ENCODE measurements at regions not wholly inside any gene's neighbourhood (a gene's known extent, or its start where the extent isn't known, plus 50 kb on each side); places are given as distances from the start of the nearest gene placed in this dataset.

DNA sequence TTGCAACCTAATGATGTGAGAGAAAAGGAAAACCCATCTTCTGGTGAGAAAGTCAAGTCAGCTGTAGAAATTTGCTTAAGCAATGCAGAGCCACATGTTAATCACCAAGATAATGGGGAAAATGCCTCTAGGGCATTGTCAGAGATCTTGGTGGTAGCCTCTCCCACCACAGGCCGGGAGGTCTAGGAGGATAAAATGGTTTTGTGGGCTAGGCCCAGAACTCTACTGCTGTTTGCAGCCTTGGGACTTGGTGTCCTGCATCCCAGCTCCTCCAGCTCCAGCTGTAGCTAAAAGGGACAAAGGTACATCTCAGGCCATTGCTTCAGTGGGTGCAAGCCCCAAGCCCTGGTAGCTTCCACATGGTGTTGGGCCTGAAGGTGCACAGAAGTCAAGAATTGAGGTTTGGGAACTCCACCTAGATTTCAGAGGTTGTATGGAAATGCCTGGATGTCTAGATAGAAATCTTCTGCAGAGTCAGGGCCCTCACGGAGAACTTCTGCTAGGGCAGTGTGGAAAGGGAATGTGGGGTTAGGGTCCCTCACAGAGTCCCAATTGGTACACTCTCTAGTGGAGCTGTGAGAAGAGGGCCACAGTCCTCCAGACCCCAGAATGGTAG is 382.2 kb upstream of the KLHL1 start:
- H3K4me3 ChIP-seq (ENCODE audit: low read length) = no peak overlapping the region
- H3K36me3 ChIP-seq (replicated peaks; ENCODE audit: low read depth, low read length) = no peaks in the 10 kb centered on the region
- TF ChIP-seq EZH2phosphoT487 (IDR thresholded peaks at IDR 0.05; ENCODE audit: low read depth) = no peak
- TF ChIP-seq, protein P1, sequence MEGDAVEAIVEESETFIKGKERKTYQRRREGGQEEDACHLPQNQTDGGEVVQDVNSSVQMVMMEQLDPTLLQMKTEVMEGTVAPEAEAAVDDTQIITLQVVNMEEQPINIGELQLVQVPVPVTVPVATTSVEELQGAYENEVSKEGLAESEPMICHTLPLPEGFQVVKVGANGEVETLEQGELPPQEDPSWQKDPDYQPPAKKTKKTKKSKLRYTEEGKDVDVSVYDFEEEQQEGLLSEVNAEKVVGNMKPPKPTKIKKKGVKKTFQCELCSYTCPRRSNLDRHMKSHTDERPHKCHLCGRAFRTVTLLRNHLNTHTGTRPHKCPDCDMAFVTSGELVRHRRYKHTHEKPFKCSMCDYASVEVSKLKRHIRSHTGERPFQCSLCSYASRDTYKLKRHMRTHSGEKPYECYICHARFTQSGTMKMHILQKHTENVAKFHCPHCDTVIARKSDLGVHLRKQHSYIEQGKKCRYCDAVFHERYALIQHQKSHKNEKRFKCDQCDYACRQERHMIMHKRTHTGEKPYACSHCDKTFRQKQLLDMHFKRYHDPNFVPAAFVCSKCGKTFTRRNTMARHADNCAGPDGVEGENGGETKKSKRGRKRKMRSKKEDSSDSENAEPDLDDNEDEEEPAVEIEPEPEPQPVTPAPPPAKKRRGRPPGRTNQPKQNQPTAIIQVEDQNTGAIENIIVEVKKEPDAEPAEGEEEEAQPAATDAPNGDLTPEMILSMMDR (IDR thresholded peaks at IDR 0.05; ENCODE audit: low read depth, low read length) = no peak
- H3K27me3 ChIP-seq (ENCODE audit: low read depth, low read length) = no peaks in the 10 kb centered on the region
- H4K20me1 ChIP-seq (ENCODE audit: insufficient read depth, low read length) = no peaks in the 10 kb centered on the region
- H3K4me2 ChIP-seq (ENCODE audit: low read length) = no peak overlapping the region
- no peaks in the 10 kb centered on the region for H3K4me1 ChIP-seq (ENCODE audit: low read length)
- H3K27ac ChIP-seq (ENCODE audit: low read length) = no peak overlapping the region
- H3K9me3 ChIP-seq (ENCODE audit: insufficient read depth, low read length) = no peaks in the 10 kb centered on the region; the same call in 1 of the 2 replicates
- no peaks in the 10 kb centered on the region for H3K79me2 ChIP-seq (ENCODE audit: low read length)
- H3K9ac ChIP-seq (ENCODE audit: low read length) = no peak overlapping the region
- no peak overlapping the region for H2AFZ ChIP-seq (ENCODE audit: low read depth, low read length)

DNA sequence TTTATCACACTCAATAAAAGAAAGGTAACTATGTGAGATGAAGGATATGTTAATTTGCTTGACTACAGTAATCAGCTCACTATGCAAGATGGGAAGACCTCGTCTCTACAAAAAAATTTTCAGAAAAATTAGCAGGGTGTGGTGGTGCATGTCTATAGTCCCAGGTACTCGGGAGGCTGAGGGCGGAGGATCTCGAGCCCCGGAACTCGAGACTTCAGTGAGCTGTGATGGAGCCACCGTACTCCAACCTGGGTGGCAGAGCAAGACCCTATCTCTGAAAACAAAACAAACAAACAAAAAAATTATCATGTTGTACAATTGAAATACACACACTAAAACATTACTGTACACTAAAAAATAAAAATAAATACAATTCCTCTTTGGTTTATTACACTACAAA is 376.7 kb upstream of the KLHL1 start:
- TF ChIP-seq, protein P1 (IDR thresholded peaks at IDR 0.05; ENCODE audit: low read depth, low read length) = no peak
- TF ChIP-seq EZH2phosphoT487 (IDR thresholded peaks at IDR 0.05; ENCODE audit: low read depth) = no peak
- H3K4me2 ChIP-seq (ENCODE audit: low read length) = no peak overlapping the region
- H3K9ac ChIP-seq (ENCODE audit: low read length) = no peak overlapping the region
- H3K4me1 ChIP-seq (ENCODE audit: low read length) = no peaks in the 10 kb centered on the region
- H3K79me2 ChIP-seq (ENCODE audit: low read length) = no peaks in the 10 kb centered on the region
- H2AFZ ChIP-seq (ENCODE audit: low read depth, low read length) = no peak overlapping the region
- no peaks in the 10 kb centered on the region for H3K36me3 ChIP-seq (replicated peaks; ENCODE audit: low read depth, low read length)
- no peaks in the 10 kb centered on the region for H4K20me1 ChIP-seq (ENCODE audit: insufficient read depth, low read length)
- H3K9me3 ChIP-seq (ENCODE audit: insufficient read depth, low read length) = no peaks in the 10 kb centered on the region
- H3K27me3 ChIP-seq (ENCODE audit: low read depth, low read length) = no peaks in the 10 kb centered on the region
- H3K27ac ChIP-seq (ENCODE audit: low read length) = no peak overlapping the region
- H3K4me3 ChIP-seq (ENCODE audit: low read length) = no peak overlapping the region

GRCh38 chr13:70483599-70484276 is 375.5 kb upstream of the KLHL1 start:
- Histone ChIP-seq H3K9ac (ENCODE audit: low read length) (no peak overlapping the region), H3K27me3 (ENCODE audit: low read depth, low read length) (no peaks in the 10 kb centered on the region), H4K20me1 (ENCODE audit: insufficient read depth, low read length) (no peaks in the 10 kb centered on the region), H3K4me2 (ENCODE audit: low read length) (no peak overlapping the region), H3K36me3 (replicated peaks; ENCODE audit: low read depth, low read length) (no peaks in the 10 kb centered on the region), H2AFZ (ENCODE audit: low read depth, low read length) (no peak overlapping the region), H3K4me1 (ENCODE audit: low read length) (no peaks in the 10 kb centered on the region), H3K79me2 (ENCODE audit: low read length) (no peaks in the 10 kb centered on the region), H3K27ac (ENCODE audit: low read length) (no peak overlapping the region), H3K9me3 (ENCODE audit: insufficient read depth, low read length) (no peaks in the 10 kb centered on the region), H3K4me3 (ENCODE audit: low read length) (no peak overlapping the region)
- TF ChIP-seq EZH2phosphoT487 (IDR thresholded peaks at IDR 0.05; ENCODE audit: low read depth) = no peak
- TF ChIP-seq, protein P1 (IDR thresholded peaks at IDR 0.05; ENCODE audit: low read depth, low read length) = no peak

DNA sequence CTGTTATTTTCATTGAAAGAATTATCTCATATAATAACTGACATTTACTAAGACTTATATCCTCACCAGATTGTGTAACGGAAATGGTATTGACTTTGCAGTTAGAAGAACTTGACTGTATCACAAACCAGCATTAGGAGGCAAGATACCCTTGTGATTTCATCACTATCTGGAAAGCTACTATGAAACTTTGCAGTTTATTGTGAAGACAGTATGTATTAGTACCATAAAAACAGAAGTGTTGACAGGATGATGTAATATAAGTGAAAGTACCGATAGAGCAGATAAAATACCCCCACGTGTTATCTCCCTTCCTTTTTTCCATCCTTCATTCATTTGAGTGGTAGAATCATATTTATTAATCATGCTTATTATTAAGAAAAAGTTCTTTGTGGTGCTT is 365.7 kb upstream of the KLHL1 start:
- Histone ChIP-seq H3K27me3 (ENCODE audit: low read depth, low read length) (no peaks in the 10 kb centered on the region), H3K4me3 (ENCODE audit: low read length) (no peak overlapping the region), H4K20me1 (ENCODE audit: insufficient read depth, low read length) (no peaks in the 10 kb centered on the region), H3K9me3 (ENCODE audit: insufficient read depth, low read length) (no peaks in the 10 kb centered on the region), H3K9ac (ENCODE audit: low read length) (no peak overlapping the region), H3K4me1 (ENCODE audit: low read length) (peaks cover 4% of the 10 kb centered on the region; the same call in 1 of the 2 replicates), H3K79me2 (ENCODE audit: low read length) (no peaks in the 10 kb centered on the region), H3K27ac (ENCODE audit: low read length) (no peak overlapping the region), H2AFZ (ENCODE audit: low read depth, low read length) (peak overlapping the region; percentile 56), H3K4me2 (ENCODE audit: low read length) (peak overlapping the region; percentile 25; the same call in 1 of the 2 replicates), H3K36me3 (replicated peaks; ENCODE audit: low read depth, low read length) (no peaks in the 10 kb centered on the region)
- TF ChIP-seq, protein P1 (IDR thresholded peaks at IDR 0.05; ENCODE audit: low read depth, low read length) = no peak
- TF ChIP-seq EZH2phosphoT487 (IDR thresholded peaks at IDR 0.05; ENCODE audit: low read depth) = no peak

All from OCI-LY3 (cell line).